IMR-90 (cell line): ENCODE measurements at regions not wholly inside any gene's neighbourhood (a gene's known extent, or its start where the extent isn't known, plus 50 kb on each side); places are given as distances from the start of the nearest gene placed in this dataset.

ENCODE experiments used
- ATAC-seq: fragments of 200-7000 bp; cut with Tn5 transposase; 2 replicates; pipeline ENCODE4 v1.9.1; 2020; ENCODE audit warnings: low read depth, mild to moderate bottlenecking, moderate library complexity
- BruUV-seq: library from RNA; stranded (reverse); fragments of 400-500 nt; replicated peaks from 2 replicates; lab custom pipeline; 2021; lab: Mats Ljungman, UMichigan
- CTCF ChIA-PET: fragments of 300-600 bp; formaldehyde crosslinking; extraction: SDS; loops from one replicate; lab custom pipeline; 2021; ENCODE audit warnings: antibody characterized with exemption; lab: Yijun Ruan, JAX
- POLR2A ChIA-PET: fragments of 300-600 bp; sonication (Branson Sonifier 250); formaldehyde crosslinking; loops from one replicate; lab custom pipeline; 2022; ENCODE audit warnings: antibody characterized with exemption; ENCODE audit not compliant: unreplicated experiment; lab: Charles Lee
- DNase-seq: peaks from one replicate; pipeline ENCODE4 v3.0.0; 2013
- H2AFZ ChIP-seq: replicated peaks from 2 replicates; pipeline ENCODE3; 2013; ENCODE audit warnings: low read length, mild to moderate bottlenecking; ENCODE audit not compliant: poor library complexity
- H2AK5ac ChIP-seq: 2 replicates; pipeline ENCODE4 v1.6.1; 2013; ENCODE audit warnings: low read depth, low read length, inconsistent platforms
- H2AK9ac ChIP-seq: replicated peaks from 2 replicates; pipeline ENCODE3; 2013; ENCODE audit warnings: mild to moderate bottlenecking, low read depth, low read length, moderate library complexity; ENCODE audit not compliant: poor library complexity
- H2BK120ac ChIP-seq: 2 replicates; pipeline ENCODE4 v1.6.1; 2013; ENCODE audit warnings: low read depth, low read length, inconsistent platforms
- H2BK15ac ChIP-seq: 3 replicates; pipeline ENCODE4 v1.6.1; 2013; ENCODE audit warnings: low read depth, low read length, inconsistent platforms
- H2BK20ac ChIP-seq: 2 replicates; pipeline ENCODE4 v1.6.1; 2013; ENCODE audit warnings: low read depth, mild to moderate bottlenecking, inconsistent platforms, low read length, moderate library complexity
- H2BK5ac ChIP-seq: 2 replicates; pipeline ENCODE4 v1.6.1; 2013; ENCODE audit warnings: mild to moderate bottlenecking, low read depth, low read length, inconsistent platforms; ENCODE audit not compliant: poor library complexity, severe bottlenecking
- H3K14ac ChIP-seq: replicated peaks from 2 replicates; pipeline ENCODE4 v1.6.1; 2013; ENCODE audit warnings: low read depth, low read length, inconsistent platforms
- H3K18ac ChIP-seq: 2 replicates; pipeline ENCODE4 v1.6.1; 2013; ENCODE audit warnings: low read depth, low read length, control low read depth
- H3K23ac ChIP-seq: 2 replicates; pipeline ENCODE4 v1.6.1; 2013; ENCODE audit warnings: low read depth, low read length, inconsistent platforms
- H3K27ac ChIP-seq: 2 replicates; pipeline ENCODE4 v1.5.1; 2013; ENCODE audit warnings: mild to moderate bottlenecking, control low read depth, low read length; ENCODE audit not compliant: insufficient read depth
- H3K27me3 ChIP-seq: 2 replicates; pipeline ENCODE4 v1.6.1; 2013; ENCODE audit warnings: low read length; ENCODE audit not compliant: control insufficient read depth, insufficient read depth
- H3K36me3 ChIP-seq: 2 replicates; pipeline ENCODE4 v1.6.1; 2013; ENCODE audit warnings: low read length, mixed read lengths; ENCODE audit not compliant: control insufficient read depth, insufficient read depth
- H3K4ac ChIP-seq: 2 replicates; pipeline ENCODE4 v1.6.1; 2013; ENCODE audit warnings: low read depth, low read length, inconsistent platforms
- H3K4me1 ChIP-seq: 2 replicates; pipeline ENCODE4 v1.6.1; 2013; ENCODE audit warnings: low read length, mixed read lengths; ENCODE audit not compliant: control insufficient read depth, insufficient read depth
- H3K4me2 ChIP-seq: 2 replicates; pipeline ENCODE4 v1.6.1; 2013; ENCODE audit warnings: low read depth, mild to moderate bottlenecking, control low read depth, low read length, moderate library complexity
- H3K4me3 ChIP-seq: 2 replicates; pipeline ENCODE4 v1.5.1; 2013; ENCODE audit warnings: low read depth, mild to moderate bottlenecking, control low read depth, low read length, moderate library complexity; ENCODE audit not compliant: insufficient read depth
- H3K56ac ChIP-seq: 2 replicates; pipeline ENCODE4 v1.6.1; 2013; ENCODE audit warnings: low read length, inconsistent platforms; ENCODE audit not compliant: insufficient read depth; ENCODE audit errors: extremely low read depth
- H3K79me1 ChIP-seq, 2 experiments: 2 replicates each; pipeline ENCODE4 v1.6.1; 2013; ENCODE audit warnings: low read length in 2 of 2, inconsistent platforms in 1 of 2, low read depth in 1 of 2
- H3K9ac ChIP-seq: 2 replicates; pipeline ENCODE4 v1.6.1; 2013; ENCODE audit warnings: low read depth, low read length, control low read depth
- H3K9me1 ChIP-seq: 2 replicates; pipeline ENCODE4 v1.6.1; 2013; ENCODE audit warnings: low read length, inconsistent platforms; ENCODE audit not compliant: insufficient read depth
- H3K9me3 ChIP-seq: 2 replicates; pipeline ENCODE4 v1.6.1; 2013; ENCODE audit warnings: low read length; ENCODE audit not compliant: control insufficient read depth, insufficient read depth
- H4K20me1 ChIP-seq: 2 replicates; pipeline ENCODE4 v1.6.1; 2013; ENCODE audit warnings: low read length, inconsistent platforms; ENCODE audit not compliant: insufficient read depth
- H4K5ac ChIP-seq: 2 replicates; pipeline ENCODE4 v1.6.1; 2013; ENCODE audit warnings: mild to moderate bottlenecking, low read depth, low read length, control low read depth
- H4K8ac ChIP-seq, 2 experiments: 2 replicates each; pipeline ENCODE4 v1.6.1; 2013; ENCODE audit warnings: low read depth in 2 of 2, low read length in 2 of 2, control low read depth in 1 of 2, inconsistent platforms in 1 of 2
- H4K91ac ChIP-seq: 2 replicates; pipeline ENCODE4 v1.6.1; 2013; ENCODE audit warnings: low read depth, low read length, inconsistent platforms; ENCODE audit not compliant: insufficient read depth
- BHLHE40 ChIP-seq: fragments of 150-350 bp; IDR thresholded peaks from 2 replicates; pipeline ENCODE4 v1.6.1; 2016; ENCODE audit warnings: mild to moderate bottlenecking, low read depth, low read length
- CEBPB ChIP-seq: IDR thresholded peaks from 2 replicates; pipeline ENCODE4 v1.6.1; 2012; ENCODE audit warnings: low read depth, low read length, improper control_type of control experiment
- CHD1 ChIP-seq: IDR thresholded peaks from 2 replicates; pipeline ENCODE4 v1.6.1; 2012; ENCODE audit warnings: low read depth, low read length, improper control_type of control experiment
- FOS ChIP-seq: fragments of 150-350 bp; IDR thresholded peaks from 2 replicates; pipeline ENCODE4 v1.6.1; 2016; ENCODE audit warnings: low read depth, low read length
- MAFK ChIP-seq: IDR thresholded peaks from 2 replicates; pipeline ENCODE4 v1.6.1; 2012; ENCODE audit warnings: low read depth, low read length, improper control_type of control experiment
- MAZ ChIP-seq: IDR thresholded peaks from 2 replicates; pipeline ENCODE4 v1.6.1; 2012; ENCODE audit warnings: low read depth, mild to moderate bottlenecking, low read length, improper control_type of control experiment, moderate library complexity, borderline replicate concordance
- MXI1 ChIP-seq: IDR thresholded peaks from 2 replicates; pipeline ENCODE4 v1.6.1; 2012; ENCODE audit warnings: low read depth, mild to moderate bottlenecking, low read length, moderate library complexity, borderline replicate concordance
- NFE2L2 ChIP-seq: fragments of 150-350 bp; IDR thresholded peaks from 2 replicates; pipeline ENCODE4 v1.6.1; 2016; ENCODE audit warnings: low read depth, mild to moderate bottlenecking, low read length
- POLR2A ChIP-seq: IDR thresholded peaks from 2 replicates; pipeline ENCODE4 v1.6.1; 2012; ENCODE audit warnings: mild to moderate bottlenecking, low read depth, low read length
- RAD21 ChIP-seq: IDR thresholded peaks from 2 replicates; pipeline ENCODE4 v1.6.1; 2012; ENCODE audit warnings: low read length, improper control_type of control experiment
- RCOR1 ChIP-seq: IDR thresholded peaks from 2 replicates; pipeline ENCODE4 v1.6.1; 2012; ENCODE audit warnings: mild to moderate bottlenecking, low read length, improper control_type of control experiment; ENCODE audit not compliant: insufficient replicate concordance
- WGBS, 2 experiments: methylation state at CpG; one replicate each; pipeline versions ENCODE4 v1.1.5 to v1.1.7; 2013; ENCODE audit warnings: missing lambda C conversion rate in 2 of 2; ENCODE audit not compliant: insufficient read length in 1 of 2; ENCODE audit errors: extremely low coverage in 2 of 2; 5-methylcytosine and 5-hydroxymethylcytosine counted together
- dilution Hi-C: fragments of 300-500 bp; cut with HindIII; formaldehyde crosslinking; loops from one replicate; pipeline ENCODE4 v1.14.3; 2018; ENCODE audit warnings: low sequenced_read_pairs; ENCODE audit not compliant: unreplicated experiment
- in situ Hi-C: fragments of 300-500 bp; cut with MboI; formaldehyde crosslinking; loops from 3 replicates; pipeline ENCODE4 v1.14.3; 2019; ENCODE audit warnings: low sequenced_read_pairs, inconsistent platforms, mixed read lengths
- intact Hi-C: fragments of 100-400 bp; cut with micrococcal nuclease; formaldehyde crosslinking; loops from 2 replicates; pipeline ENCODE4 v1.10.0; 2022
- TF ChIP-seq, protein P1 (sequence below): fragments of 150-350 bp; IDR thresholded peaks from 2 replicates; pipeline ENCODE4 v1.6.1; 2016; ENCODE audit warnings: low read depth, mild to moderate bottlenecking, low read length, moderate library complexity, borderline replicate concordance
- TF ChIP-seq, protein P2 (sequence below): fragments of 150-350 bp; IDR thresholded peaks from 2 replicates; pipeline ENCODE4 v1.6.1; 2017; ENCODE audit warnings: mild to moderate bottlenecking, antibody characterized with exemption, low read length, low read depth

DNA sequence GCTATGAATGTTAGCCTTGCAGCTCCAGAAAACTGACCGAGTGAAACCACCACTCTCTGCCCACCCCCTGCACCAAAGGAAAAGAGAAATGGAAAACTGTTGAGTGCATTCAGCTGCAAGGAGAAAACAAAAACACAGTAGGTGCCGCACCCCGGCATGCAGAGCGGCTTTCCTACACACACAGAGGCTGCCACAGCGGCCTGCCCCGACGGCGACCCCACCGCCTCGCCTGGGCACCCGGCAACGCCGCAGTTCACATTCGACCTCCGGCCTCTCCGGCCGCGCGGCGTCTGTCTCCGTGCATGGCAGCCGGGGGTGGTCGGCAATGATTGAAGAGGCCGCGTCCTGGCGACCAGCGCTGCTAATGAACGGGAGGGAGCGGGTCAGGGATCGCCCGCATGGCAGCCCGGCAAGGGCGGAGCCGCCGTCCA is 417.1 kb upstream of the SALL3 start:
- Histone ChIP-seq H3K18ac (no peak overlapping the region), H4K91ac (no peak overlapping the region), H3K4ac (no peak overlapping the region), H2AK5ac (no peak overlapping the region), H2BK120ac (no peak overlapping the region), H2BK5ac (no peak overlapping the region), H2AK9ac (no peak overlapping the region), H3K9me3 (peaks cover 58% of the 10 kb centered on the region), H3K27ac (no peak overlapping the region), H4K8ac (no peak overlapping the region), H3K4me3 (no peak overlapping the region), H3K9me1 (no peaks in the 10 kb centered on the region), H2BK20ac (no peak overlapping the region), H3K4me1 (no peaks in the 10 kb centered on the region), H3K79me1 (no peaks in the 10 kb centered on the region), H2AFZ (no peak overlapping the region), H3K23ac (no peak overlapping the region), H3K56ac (no peak overlapping the region), H4K20me1 (no peaks in the 10 kb centered on the region), H3K14ac (no peak overlapping the region), H4K5ac (no peak overlapping the region), H3K36me3 (no peaks in the 10 kb centered on the region), H3K4me2 (no peak overlapping the region), H2BK15ac (no peak overlapping the region), H3K27me3 (no peaks in the 10 kb centered on the region), H3K9ac (no peak overlapping the region)
- in situ Hi-C loops (no loop called here), dilution Hi-C loops (no loop called here), intact Hi-C loops (no loop called here)
- CTCF ChIA-PET, result no interaction called here
- POLR2A ChIA-PET, result no interaction called here
- no TSS peak for BruUV-seq
- TF ChIP-seq POLR2A (no peak), MXI1 (no peak), MAZ (no peak), MAFK (no peak), RAD21 (no peak), FOS (no peak), CHD1 (no peak), CEBPB (no peak), RCOR1 (no peak), BHLHE40 (no peak), NFE2L2 (no peak)
- TF ChIP-seq, protein P1, sequence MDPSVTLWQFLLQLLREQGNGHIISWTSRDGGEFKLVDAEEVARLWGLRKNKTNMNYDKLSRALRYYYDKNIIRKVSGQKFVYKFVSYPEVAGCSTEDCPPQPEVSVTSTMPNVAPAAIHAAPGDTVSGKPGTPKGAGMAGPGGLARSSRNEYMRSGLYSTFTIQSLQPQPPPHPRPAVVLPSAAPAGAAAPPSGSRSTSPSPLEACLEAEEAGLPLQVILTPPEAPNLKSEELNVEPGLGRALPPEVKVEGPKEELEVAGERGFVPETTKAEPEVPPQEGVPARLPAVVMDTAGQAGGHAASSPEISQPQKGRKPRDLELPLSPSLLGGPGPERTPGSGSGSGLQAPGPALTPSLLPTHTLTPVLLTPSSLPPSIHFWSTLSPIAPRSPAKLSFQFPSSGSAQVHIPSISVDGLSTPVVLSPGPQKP, result no peak
- TF ChIP-seq, protein P2, sequence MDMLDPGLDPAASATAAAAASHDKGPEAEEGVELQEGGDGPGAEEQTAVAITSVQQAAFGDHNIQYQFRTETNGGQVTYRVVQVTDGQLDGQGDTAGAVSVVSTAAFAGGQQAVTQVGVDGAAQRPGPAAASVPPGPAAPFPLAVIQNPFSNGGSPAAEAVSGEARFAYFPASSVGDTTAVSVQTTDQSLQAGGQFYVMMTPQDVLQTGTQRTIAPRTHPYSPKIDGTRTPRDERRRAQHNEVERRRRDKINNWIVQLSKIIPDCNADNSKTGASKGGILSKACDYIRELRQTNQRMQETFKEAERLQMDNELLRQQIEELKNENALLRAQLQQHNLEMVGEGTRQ, result no peak
- WGBS, 2 experiments, result 46% methylated on average over 12 of the region's 35 CpGs; no CpG with 5 or more reads in 1 of the 2 experiments
- ATAC-seq, result no peak
- no peak for DNase-seq
